ENCODE measurements at regions not wholly inside any gene's neighbourhood (a gene's known extent, or its start where the extent isn't known, plus 50 kb on each side); places are given as distances from the start of the nearest gene placed in this dataset.

- no peak for TF ChIP-seq SOX13 (IDR thresholded peaks at IDR 0.05)
- no peak for TF ChIP-seq SOX13 (CRISPR knock-in tag; conservative IDR thresholded peaks at IDR 0.05 in 1 of 2, IDR thresholded peaks at IDR 0.05 in 1 of 2)
- TF ChIP-seq CTCF (CRISPR knock-in tag; IDR thresholded peaks at IDR 0.05): no peak
- TF ChIP-seq PHF20 (CRISPR knock-in tag; IDR thresholded peaks at IDR 0.05): no peak
- no peak for TF ChIP-seq TRIM24 (CRISPR knock-in tag; IDR thresholded peaks at IDR 0.05)
- TF ChIP-seq CHD2 (IDR thresholded peaks at IDR 0.05; ENCODE audit: low read depth, low read length): no peak
- TF ChIP-seq PCBP2 (optimal IDR thresholded peaks at IDR 0.05; ENCODE audit: low read depth, low read length, poor library complexity, severe bottlenecking): no peak
- no peak for TF ChIP-seq SP1 (IDR thresholded peaks at IDR 0.05)
- no peak for TF ChIP-seq SP1 (CRISPR knock-in tag; IDR thresholded peaks at IDR 0.05)
- TF ChIP-seq ZBTB7A (CRISPR knock-in tag; IDR thresholded peaks at IDR 0.05): no peak
These were observed 59.6 kb upstream of the CIBAR2 start for GRCh38 chr16:85171759-85172454.
